CD14-positive monocyte (primary cell): ENCODE measurements at regions not wholly inside any gene's neighbourhood (a gene's known extent, or its start where the extent isn't known, plus 50 kb on each side); places are given as distances from the start of the nearest gene placed in this dataset.

Source experiments
- DNase-seq, 3 donors: peaks; one replicate each; pipeline ENCODE4 v3.0.0-alpha.2; 2011 to 2022
- H2AFZ ChIP-seq: 2 replicates; pipeline ENCODE4 v1.6.0; 2012; ENCODE audit warnings: mild to moderate bottlenecking, low read depth, low read length, inconsistent platforms; ENCODE audit not compliant: insufficient read depth, poor library complexity, severe bottlenecking
- H3K27ac ChIP-seq, 2 donors: 1 replicate in 1 of 2; 2 replicates in 1 of 2; pipeline ENCODE4 v1.5.1; 2012 to 2013; ENCODE audit warnings: low read length in 2 of 2, control low read depth in 1 of 2, inconsistent platforms in 1 of 2, low read depth in 1 of 2, mild to moderate bottlenecking in 1 of 2
- H3K27me3 ChIP-seq, 2 donors: one replicate each; pipeline versions ENCODE4 v1.6.0 to v1.6.1; 2011 to 2013; ENCODE audit warnings: low read length in 2 of 2; ENCODE audit not compliant: control insufficient read depth in 2 of 2, insufficient read depth in 2 of 2
- H3K36me3 ChIP-seq, 2 donors: replicated peaks in 1 of 2; 1 replicate in 1 of 2; 2 replicates in 1 of 2; pipeline versions ENCODE4 v1.5.1 to v1.6.1; 2012 to 2013; ENCODE audit warnings: low read length in 2 of 2, control low read depth in 1 of 2, inconsistent platforms in 1 of 2, mild to moderate bottlenecking in 1 of 2; ENCODE audit not compliant: insufficient read depth in 2 of 2, control insufficient read depth in 1 of 2
- H3K4me1 ChIP-seq, 2 donors: 1 replicate in 1 of 2; 2 replicates in 1 of 2; pipeline versions ENCODE4 v1.5.1 to v1.6.1; 2012 to 2013; ENCODE audit warnings: low read length in 2 of 2, control low read depth in 1 of 2, inconsistent platforms in 1 of 2, mild to moderate bottlenecking in 1 of 2, moderate library complexity in 1 of 2; ENCODE audit not compliant: insufficient read depth in 2 of 2, control insufficient read depth in 1 of 2
- H3K4me2 ChIP-seq: replicated peaks from 2 replicates; pipeline ENCODE3; 2012; ENCODE audit warnings: low read length, moderate library complexity, mild to moderate bottlenecking; ENCODE audit not compliant: poor library complexity, severe bottlenecking; ENCODE audit errors: extremely low read depth
- H3K4me3 ChIP-seq, 3 experiments: fragments of 200-600 bp in 1 of 3; sonication (generic) in 1 of 3; replicated peaks in 1 of 3; 1 replicate in 2 of 3; 2 replicates in 1 of 3; pipeline ENCODE4 v1.5.1; 2011 to 2013; ENCODE audit warnings: low read length in 3 of 3, mild to moderate bottlenecking in 3 of 3, control low read depth in 2 of 3, low read depth in 2 of 3, inconsistent platforms in 1 of 3, moderate library complexity in 1 of 3
- H3K79me2 ChIP-seq: 2 replicates; pipeline ENCODE4 v1.6.0; 2012; ENCODE audit warnings: mild to moderate bottlenecking, control low read depth, inconsistent platforms, low read length, moderate library complexity; ENCODE audit not compliant: insufficient read depth
- H3K9ac ChIP-seq: 2 replicates; pipeline ENCODE4 v1.6.0; 2017; ENCODE audit warnings: low read length, mild to moderate bottlenecking; ENCODE audit not compliant: insufficient read depth, poor library complexity, severe bottlenecking
- H3K9me3 ChIP-seq, 2 donors: replicated peaks in 1 of 2; 1 replicate in 1 of 2; 2 replicates in 1 of 2; pipeline versions ENCODE4 v1.5.1 to v1.6.1; 2012 to 2013; ENCODE audit warnings: low read length in 2 of 2, control low read depth in 1 of 2; ENCODE audit not compliant: control insufficient read depth in 1 of 2, insufficient read depth in 1 of 2
- H4K20me1 ChIP-seq: 2 replicates; pipeline ENCODE4 v1.6.0; 2012; ENCODE audit warnings: mild to moderate bottlenecking, low read length, control low read depth, moderate library complexity; ENCODE audit not compliant: insufficient read depth
- H3K27ac Mint-ChIP-seq, 7 donors: one replicate each; pipeline ENCODE4 v1.8.0; 2020; ENCODE audit warnings: mild to moderate bottlenecking in 7 of 7, mixed read lengths in 7 of 7, moderate library complexity in 6 of 7, inconsistent platforms in 2 of 7
- H3K27me3 Mint-ChIP-seq, 3 donors: one replicate each; pipeline ENCODE4 v1.8.0; 2021 to 2022; ENCODE audit warnings: low read depth in 3 of 3, mild to moderate bottlenecking in 3 of 3, mixed read lengths in 3 of 3, moderate library complexity in 3 of 3, inconsistent platforms in 1 of 3
- H3K36me3 Mint-ChIP-seq, 2 donors: one replicate each; pipeline ENCODE4 v1.8.0; 2020; ENCODE audit warnings: mixed read lengths in 2 of 2, inconsistent platforms in 1 of 2, mild to moderate bottlenecking in 1 of 2
- H3K4me1 Mint-ChIP-seq: one replicate; pipeline ENCODE4 v1.8.0; 2020; ENCODE audit warnings: mild to moderate bottlenecking, mixed read lengths
- H3K4me3 Mint-ChIP-seq, 2 donors: one replicate each; pipeline ENCODE4 v1.8.0; 2020; ENCODE audit warnings: mild to moderate bottlenecking in 2 of 2, mixed read lengths in 2 of 2, moderate library complexity in 1 of 2
- H3K9me3 Mint-ChIP-seq, 7 donors: one replicate each; pipeline ENCODE4 v1.8.0; 2020 to 2022; ENCODE audit warnings: mixed read lengths in 7 of 7, mild to moderate bottlenecking in 6 of 7, moderate library complexity in 6 of 7, inconsistent platforms in 2 of 7
- CTCF ChIP-seq: fragments of 200-600 bp; IDR thresholded peaks from one replicate; pipeline ENCODE4 v1.8.0; 2022; ENCODE audit warnings: antibody characterized with exemption, mild to moderate bottlenecking
- WGBS: methylation state at CpG from one replicate; pipeline ENCODE4 v1.1.5; 2013; ENCODE audit warnings: missing lambda C conversion rate; ENCODE audit not compliant: insufficient coverage; 5-methylcytosine and 5-hydroxymethylcytosine counted together
- intact Hi-C, 2 donors: fragments of 100-400 bp; cut with micrococcal nuclease; formaldehyde crosslinking; loops; one replicate each; pipeline versions ENCODE4 v1.15.0 to v1.15.1; 2023

- intact Hi-C loops = loop anchor here in 1 of 2 donors (5.0 kb wide), 1 partner anchor 69 kb away; no protein-coding TSS in a partner anchor
- 87% methylated on average over 7 of the region's 8 CpGs for WGBS
- no peak overlapping the region for H2AFZ ChIP-seq
- H3K27me3 Mint-ChIP-seq = peaks cover 1 to 5% (median 2%) of the 10 kb centered on the region in 3 donors
- H3K36me3 Mint-ChIP-seq = peaks cover 0 to 1% of the 10 kb centered on the region in 2 donors
- H3K27me3 ChIP-seq = no peaks in the 10 kb centered on the region
- H3K27ac Mint-ChIP-seq = no peak overlapping the region
- H3K4me1 ChIP-seq = no peaks in the 10 kb centered on the region
- H3K79me2 ChIP-seq = no peaks in the 10 kb centered on the region
- peaks cover 7 to 9% of the 10 kb centered on the region in 2 donors for H3K9me3 ChIP-seq
- no peak for DNase-seq
- no peaks in the 10 kb centered on the region for H4K20me1 ChIP-seq
- H3K27ac ChIP-seq = no peak overlapping the region
- no peak overlapping the region for H3K4me2 ChIP-seq
- no peak overlapping the region for H3K4me3 ChIP-seq
- no peaks in the 10 kb centered on the region for H3K36me3 ChIP-seq
- TF ChIP-seq CTCF = no peak
- H3K4me1 Mint-ChIP-seq = no peaks in the 10 kb centered on the region
- H3K4me3 Mint-ChIP-seq = no peak overlapping the region
- no peak overlapping the region for H3K9ac ChIP-seq
- peaks cover 2 to 16% (median 8%) of the 10 kb centered on the region in 7 donors for H3K9me3 Mint-ChIP-seq
Measured at GRCh38 chr21:34268493-34268892, 95.3 kb upstream of the KCNE2 start.

GRCh38 chr21:34270411-34270810 lies 93.4 kb upstream of the KCNE2 start:
- no peak overlapping the region for H3K27ac Mint-ChIP-seq
- no peaks in the 10 kb centered on the region for H3K9me3 ChIP-seq
- no peak overlapping the region for H3K27ac ChIP-seq
- intact Hi-C loops = no loop called here
- H3K79me2 ChIP-seq = no peaks in the 10 kb centered on the region
- no peaks in the 10 kb centered on the region for H3K4me1 Mint-ChIP-seq
- DNase-seq = no peak
- H3K27me3 ChIP-seq = no peaks in the 10 kb centered on the region
- no peaks in the 10 kb centered on the region for H3K36me3 ChIP-seq
- WGBS = 100% methylated on average over 4 of the region's 6 CpGs
- peaks cover 0 to 7% (median under 1%) of the 10 kb centered on the region in 7 donors for H3K9me3 Mint-ChIP-seq
- H3K4me3 ChIP-seq = no peak overlapping the region
- no peak overlapping the region for H3K9ac ChIP-seq
- no peaks in the 10 kb centered on the region for H4K20me1 ChIP-seq
- H3K36me3 Mint-ChIP-seq = no peaks in the 10 kb centered on the region
- no peak overlapping the region for H3K4me2 ChIP-seq
- no peaks in the 10 kb centered on the region for H3K4me1 ChIP-seq
- peaks cover 3 to 8% (median 4%) of the 10 kb centered on the region in 3 donors for H3K27me3 Mint-ChIP-seq
- no peak overlapping the region for H3K4me3 Mint-ChIP-seq
- H2AFZ ChIP-seq = no peak overlapping the region
- TF ChIP-seq CTCF = no peak
